Gastroesophageal sphincter (tissue), 4 donors: ENCODE measurements at regions not wholly inside any gene's neighbourhood (a gene's known extent, or its start where the extent isn't known, plus 50 kb on each side); places are given as distances from the start of the nearest gene placed in this dataset.

ENCODE experiments used
- ATAC-seq: fragments of 150-250 bp; one replicate; pipeline ENCODE4 v1.9.1; 2016; ENCODE audit warnings: mild to moderate bottlenecking, moderate library complexity
- H3K27ac ChIP-seq, 4 donors: fragments of 200-600 bp; sonication (generic) in 3 of 4; 1 replicate in 3 of 4; 2 replicates in 1 of 4; pipeline ENCODE4 v1.5.1; 2016 to 2019
- H3K27me3 ChIP-seq: fragments of 200-600 bp; sonication (generic); one replicate; pipeline ENCODE4 v1.5.1; 2019
- H3K36me3 ChIP-seq, 2 donors: fragments of 200-600 bp; sonication (generic); one replicate each; pipeline ENCODE4 v1.5.1; 2019; ENCODE audit warnings: control low read depth in 1 of 2
- H3K4me1 ChIP-seq, 3 donors: fragments of 200-600 bp; sonication (generic); 1 replicate in 2 of 3; 2 replicates in 1 of 3; pipeline ENCODE4 v1.5.1; 2016 to 2019; ENCODE audit warnings: control low read depth in 2 of 3
- H3K4me3 ChIP-seq, 2 donors: fragments of 200-600 bp; sonication (generic); one replicate each; pipeline ENCODE4 v1.5.1; 2019; ENCODE audit warnings: mild to moderate bottlenecking in 1 of 2, moderate library complexity in 1 of 2
- H3K9me3 ChIP-seq, 3 donors: fragments of 200-600 bp; sonication (generic); one replicate each; pipeline ENCODE4 v1.5.1; 2017 to 2019; ENCODE audit warnings: control low read depth in 2 of 3
- EP300 ChIP-seq: sonication (generic); formaldehyde crosslinking; IDR thresholded peaks from one replicate; pipeline ENCODE4 v1.6.1; 2017; ENCODE audit warnings: antibody characterized with exemption, mild to moderate bottlenecking
- POLR2A ChIP-seq, 2 donors: fragments of 450-650 bp; IDR thresholded peaks; one replicate each; pipeline ENCODE4 v1.6.1; 2017; ENCODE audit warnings: antibody characterized with exemption in 2 of 2, mild to moderate bottlenecking in 2 of 2, moderate library complexity in 1 of 2
- POLR2AphosphoS5 ChIP-seq: sonication (generic); formaldehyde crosslinking; IDR thresholded peaks from one replicate; pipeline ENCODE4 v1.6.1; 2017; ENCODE audit warnings: antibody characterized with exemption
- WGBS, 2 donors: methylation state at CpG; one replicate each; pipeline ENCODE4 v1.1.5; 2018; ENCODE audit warnings: low coverage in 1 of 2; 5-methylcytosine and 5-hydroxymethylcytosine counted together
- TF ChIP-seq, protein P1 (sequence below), 4 experiments: fragments of 200-600 bp in 2 of 4; fragments of 450-650 bp in 2 of 4; sonication (generic) in 1 of 4; IDR thresholded peaks; one replicate each; pipeline ENCODE4 v1.5.1; 2017 to 2019; ENCODE audit warnings: antibody characterized with exemption in 4 of 4, mild to moderate bottlenecking in 2 of 4, moderate library complexity in 2 of 4

DNA sequence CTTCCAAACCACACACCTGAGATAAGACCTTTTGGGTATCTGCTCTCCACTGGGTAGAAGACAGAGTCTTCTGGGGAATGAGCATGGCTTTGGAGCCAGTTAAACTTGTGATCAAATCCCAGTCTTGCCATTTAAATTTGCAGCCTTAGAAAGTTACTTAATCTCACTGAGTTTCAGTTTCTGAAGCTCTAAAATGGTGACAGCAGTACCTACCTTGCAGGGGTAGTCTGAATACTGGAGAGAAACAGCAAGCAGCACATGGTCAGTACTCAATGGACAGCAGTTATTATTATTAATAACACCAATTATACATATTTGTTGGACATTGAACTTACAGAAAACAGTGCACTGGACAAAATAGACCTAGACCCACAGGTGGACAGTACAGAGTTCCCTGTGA is 260.9 kb downstream of the MAN2A1 start:
- Histone ChIP-seq H3K4me3 (no peak overlapping the region), H3K27ac (no peak overlapping the region), H3K9me3 (no peaks in the 10 kb centered on the region), H3K4me1 (no peaks in the 10 kb centered on the region), H3K27me3 (no peaks in the 10 kb centered on the region), H3K36me3 (no peaks in the 10 kb centered on the region)
- no peak for ATAC-seq
- TF ChIP-seq EP300, result no peak
- TF ChIP-seq POLR2AphosphoS5, result no peak
- no peak for TF ChIP-seq POLR2A (IDR thresholded peaks at IDR 0.05)
- TF ChIP-seq, protein P1, sequence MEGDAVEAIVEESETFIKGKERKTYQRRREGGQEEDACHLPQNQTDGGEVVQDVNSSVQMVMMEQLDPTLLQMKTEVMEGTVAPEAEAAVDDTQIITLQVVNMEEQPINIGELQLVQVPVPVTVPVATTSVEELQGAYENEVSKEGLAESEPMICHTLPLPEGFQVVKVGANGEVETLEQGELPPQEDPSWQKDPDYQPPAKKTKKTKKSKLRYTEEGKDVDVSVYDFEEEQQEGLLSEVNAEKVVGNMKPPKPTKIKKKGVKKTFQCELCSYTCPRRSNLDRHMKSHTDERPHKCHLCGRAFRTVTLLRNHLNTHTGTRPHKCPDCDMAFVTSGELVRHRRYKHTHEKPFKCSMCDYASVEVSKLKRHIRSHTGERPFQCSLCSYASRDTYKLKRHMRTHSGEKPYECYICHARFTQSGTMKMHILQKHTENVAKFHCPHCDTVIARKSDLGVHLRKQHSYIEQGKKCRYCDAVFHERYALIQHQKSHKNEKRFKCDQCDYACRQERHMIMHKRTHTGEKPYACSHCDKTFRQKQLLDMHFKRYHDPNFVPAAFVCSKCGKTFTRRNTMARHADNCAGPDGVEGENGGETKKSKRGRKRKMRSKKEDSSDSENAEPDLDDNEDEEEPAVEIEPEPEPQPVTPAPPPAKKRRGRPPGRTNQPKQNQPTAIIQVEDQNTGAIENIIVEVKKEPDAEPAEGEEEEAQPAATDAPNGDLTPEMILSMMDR (IDR thresholded peaks at IDR 0.05), result no peak

DNA sequence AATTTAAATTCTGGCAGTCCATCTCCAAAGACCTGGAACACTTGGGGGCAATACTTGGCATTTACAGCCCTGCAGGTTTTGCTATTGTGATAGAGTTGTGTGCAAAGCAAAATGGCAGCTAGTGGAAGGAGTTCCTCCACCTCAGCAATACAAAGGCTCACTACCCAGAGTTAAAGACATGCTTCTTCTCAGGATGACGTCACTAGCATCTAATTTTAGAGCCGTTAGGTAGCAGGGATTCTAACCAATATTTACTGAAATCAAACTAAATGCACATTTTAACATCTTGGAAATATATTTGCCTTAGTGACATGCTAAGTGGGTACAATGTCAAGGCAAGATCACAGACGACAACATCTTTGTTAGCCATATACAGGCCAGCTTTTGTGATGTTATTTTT is 261.6 kb downstream of the MAN2A1 start:
- no peak for ATAC-seq
- Histone ChIP-seq H3K9me3 (no peaks in the 10 kb centered on the region), H3K36me3 (no peaks in the 10 kb centered on the region), H3K27me3 (no peaks in the 10 kb centered on the region), H3K27ac (no peak overlapping the region), H3K4me1 (no peaks in the 10 kb centered on the region), H3K4me3 (no peak overlapping the region)
- TF ChIP-seq EP300 (no peak), POLR2A (IDR thresholded peaks at IDR 0.05) (no peak), POLR2AphosphoS5 (no peak)
- TF ChIP-seq, protein P1 (IDR thresholded peaks at IDR 0.05), result no peak
- 86 to 94% methylated on average over 3 of the region's 3 CpGs for WGBS, 2 donors

DNA sequence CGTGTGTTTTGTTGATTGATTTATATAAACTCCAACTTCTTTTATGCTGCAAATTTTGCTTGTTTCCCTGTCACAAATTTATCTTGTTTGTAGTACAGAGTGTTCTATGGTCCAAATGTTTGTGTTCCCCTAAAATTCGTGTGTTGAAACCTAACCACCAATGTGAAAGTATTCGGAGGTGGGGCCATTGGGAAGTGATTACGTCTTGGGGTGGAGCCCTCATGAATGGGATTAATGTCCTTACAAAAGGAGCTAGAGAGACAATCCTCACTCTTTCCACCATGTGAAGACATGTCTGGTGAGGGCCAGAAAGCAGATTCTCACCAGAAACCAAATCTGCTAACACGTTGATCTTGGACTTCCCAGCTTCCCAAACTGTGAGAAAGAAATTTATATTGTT is 262.0 kb downstream of the MAN2A1 start:
- no peak overlapping the region for H3K27ac ChIP-seq
- no peaks in the 10 kb centered on the region for H3K4me1 ChIP-seq
- H3K27me3 ChIP-seq, result no peaks in the 10 kb centered on the region
- WGBS, 2 donors, result 83 to 89% methylated on average over 4 to 5 of the region's 5 CpGs
- H3K36me3 ChIP-seq, result no peaks in the 10 kb centered on the region
- no peaks in the 10 kb centered on the region for H3K9me3 ChIP-seq
- H3K4me3 ChIP-seq, result no peak overlapping the region
- TF ChIP-seq, protein P1 (IDR thresholded peaks at IDR 0.05), result no peak
- TF ChIP-seq POLR2A (IDR thresholded peaks at IDR 0.05) (no peak), EP300 (no peak), POLR2AphosphoS5 (no peak)
- ATAC-seq, result no peak

DNA sequence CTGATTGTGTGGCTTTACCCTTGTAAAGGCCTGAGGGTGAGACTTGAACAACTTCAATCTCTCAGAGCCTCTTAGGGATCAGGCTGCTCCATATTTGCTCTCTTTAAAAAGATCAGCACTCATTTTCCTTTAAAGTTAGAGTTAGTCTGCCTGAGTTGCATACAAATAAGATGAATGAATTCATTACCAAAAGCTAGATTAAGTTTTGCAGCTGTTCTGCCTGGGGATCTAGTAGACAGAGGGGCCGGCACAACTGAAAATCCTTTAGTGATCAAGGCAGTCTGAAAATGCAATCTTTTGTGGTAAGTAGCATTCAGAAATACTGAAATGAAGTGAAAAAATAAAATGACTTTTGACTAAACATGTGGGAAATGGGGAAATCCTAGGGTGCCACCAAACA is 264.0 kb downstream of the MAN2A1 start:
- WGBS, 2 donors, result 63% methylated on average over 1 of the region's 1 CpG; no CpG with 5 or more reads in 1 of the 2 donors
- Histone ChIP-seq H3K36me3 (no peaks in the 10 kb centered on the region), H3K9me3 (no peaks in the 10 kb centered on the region), H3K27ac (no peak overlapping the region), H3K4me3 (no peak overlapping the region), H3K4me1 (no peaks in the 10 kb centered on the region), H3K27me3 (no peaks in the 10 kb centered on the region)
- no peak for ATAC-seq
- no peak for TF ChIP-seq POLR2AphosphoS5
- no peak for TF ChIP-seq POLR2A (IDR thresholded peaks at IDR 0.05)
- TF ChIP-seq EP300, result no peak
- TF ChIP-seq, protein P1 (IDR thresholded peaks at IDR 0.05), result no peak

DNA sequence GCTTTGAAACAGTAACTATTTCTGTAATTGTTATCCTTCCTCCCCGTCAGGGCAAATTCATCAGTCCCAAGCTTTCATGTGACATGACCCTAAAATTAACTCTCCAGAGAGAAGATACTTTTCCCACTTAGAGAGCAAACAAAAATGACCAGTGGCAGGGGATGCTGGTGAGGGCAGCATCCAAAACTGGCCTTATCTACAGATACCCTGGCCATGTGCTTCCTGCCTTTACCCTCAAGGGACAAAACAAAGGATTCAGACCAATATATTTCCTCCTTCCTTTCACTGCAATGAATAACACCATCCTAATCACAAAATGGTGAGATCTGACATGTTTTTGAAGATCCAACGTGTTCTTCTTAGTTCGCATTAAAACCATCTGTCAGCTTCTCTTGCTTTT is 267.2 kb downstream of the MAN2A1 start:
- ATAC-seq, result no peak
- Histone ChIP-seq H3K4me3 (no peak overlapping the region), H3K27ac (no peak overlapping the region), H3K36me3 (no peaks in the 10 kb centered on the region), H3K9me3 (no peaks in the 10 kb centered on the region), H3K27me3 (no peaks in the 10 kb centered on the region), H3K4me1 (no peaks in the 10 kb centered on the region)
- TF ChIP-seq EP300, result no peak
- TF ChIP-seq POLR2A (IDR thresholded peaks at IDR 0.05), result no peak
- 61 to 64% methylated on average over 3 of the region's 3 CpGs for WGBS, 2 donors
